ENCODE measurements at regions not wholly inside any gene's neighbourhood (a gene's known extent, or its start where the extent isn't known, plus 50 kb on each side); places are given as distances from the start of the nearest gene placed in this dataset.
"Not testable (repeated sequence)": the region's sequence is repeated elsewhere in the genome, so short reads cannot be mapped to it uniquely, and the experiment has no call there.

- no peak overlapping the region for H3K4me3 ChIP-seq (replicated peaks; ENCODE audit: low read depth, low read length)
- DNase-seq (ENCODE audit: low read depth), result peak; percentile 4
- TF ChIP-seq CTCF (IDR thresholded peaks at IDR 0.05; ENCODE audit: low read length, missing control alignments), result no peak
These were observed 647.1 kb upstream of the KCNMB2 start for GRCh38 chr3:177889161-177889560.

GRCh38 chr3:177889652-177890358, 646.4 kb upstream of the KCNMB2 start:
- no peak for DNase-seq (ENCODE audit: low read depth)
- TF ChIP-seq CTCF (IDR thresholded peaks at IDR 0.05; ENCODE audit: low read length, missing control alignments), result no peak
- no peak overlapping the region for H3K4me3 ChIP-seq (replicated peaks; ENCODE audit: low read depth, low read length)

- no peak for DNase-seq (ENCODE audit: low read depth)
- H3K4me3 ChIP-seq (replicated peaks; ENCODE audit: low read depth, low read length), result no peak overlapping the region
- no peak for TF ChIP-seq CTCF (IDR thresholded peaks at IDR 0.05; ENCODE audit: low read length, missing control alignments)
These were observed 645.9 kb upstream of the KCNMB2 start for GRCh38 chr3:177890359-177890683.

GRCh38 chr3:177891569-177891968, 644.7 kb upstream of the KCNMB2 start:
- DNase-seq (ENCODE audit: low read depth); H3K4me3 ChIP-seq (replicated peaks; ENCODE audit: low read depth, low read length): not testable (repeated sequence)

- peak; percentile 15 for TF ChIP-seq CTCF (IDR thresholded peaks at IDR 0.05; ENCODE audit: low read length, missing control alignments)
- peak; percentile 7 for DNase-seq (ENCODE audit: low read depth)
- H3K4me3 ChIP-seq (replicated peaks; ENCODE audit: low read depth, low read length), result no peak overlapping the region
These were observed 642.9 kb upstream of the KCNMB2 start for GRCh38 chr3:177893331-177893730.

GRCh38 chr3:177894081-177894728, 642.0 kb upstream of the KCNMB2 start:
- no peak for DNase-seq (ENCODE audit: low read depth)
- no peak overlapping the region for H3K4me3 ChIP-seq (replicated peaks; ENCODE audit: low read depth, low read length)
- TF ChIP-seq CTCF (IDR thresholded peaks at IDR 0.05; ENCODE audit: low read length, missing control alignments), result no peak

GRCh38 chr3:177898185-177898584, 638.1 kb upstream of the KCNMB2 start:
- no peak for TF ChIP-seq CTCF (IDR thresholded peaks at IDR 0.05; ENCODE audit: low read length, missing control alignments)
- no peak for DNase-seq (ENCODE audit: low read depth)
- no peak overlapping the region for H3K4me3 ChIP-seq (replicated peaks; ENCODE audit: low read depth, low read length)

Measured in fibroblast of pulmonary artery (primary cell).